BE2C (cell line): ENCODE measurements at regions not wholly inside any gene's neighbourhood (a gene's known extent, or its start where the extent isn't known, plus 50 kb on each side); places are given as distances from the start of the nearest gene placed in this dataset.

Source experiments
- DNase-seq: peaks from one replicate; pipeline ENCODE4 v3.0.0-alpha.2; 2020
- H3K27me3 ChIP-seq: fragments of 250-450 bp; sonication (Bioruptor Pico); 2 replicates; pipeline ENCODE4 v1.5.1; 2020; ENCODE audit warnings: mild to moderate bottlenecking
- H3K36me3 ChIP-seq: fragments of 250-450 bp; sonication (Bioruptor Pico); 2 replicates; pipeline ENCODE4 v1.5.1; 2020; ENCODE audit warnings: mild to moderate bottlenecking
- H3K4me1 ChIP-seq: fragments of 250-450 bp; sonication (Bioruptor Pico); 2 replicates; pipeline ENCODE4 v1.5.1; 2020
- H3K4me3 ChIP-seq: 2 replicates; pipeline ENCODE4 v1.5.1; 2011; ENCODE audit warnings: low read depth, low read length
- H3K9me3 ChIP-seq: fragments of 250-450 bp; sonication (Bioruptor Pico); 2 replicates; pipeline ENCODE4 v1.5.1; 2020
- CTCF ChIP-seq: IDR thresholded peaks from 2 replicates; pipeline ENCODE4 v1.5.1; 2012; ENCODE audit warnings: mild to moderate bottlenecking, low read depth, low read length

- TF ChIP-seq CTCF, result no peak
- H3K4me1 ChIP-seq, result no peaks in the 10 kb centered on the region
- H3K27me3 ChIP-seq, result no peaks in the 10 kb centered on the region
- DNase-seq, result no peak
- no peaks in the 10 kb centered on the region for H3K36me3 ChIP-seq
- H3K4me3 ChIP-seq, result no peak overlapping the region
- no peaks in the 10 kb centered on the region for H3K9me3 ChIP-seq
Observed at GRCh38 chr2:122096761-122097160, 341.3 kb downstream of the TSN start.

GRCh38 chr2:122098306-122098705 is 342.9 kb downstream of the TSN start:
- Histone ChIP-seq H3K27me3 (no peaks in the 10 kb centered on the region), H3K4me3 (no peak overlapping the region), H3K9me3 (no peaks in the 10 kb centered on the region), H3K4me1 (no peaks in the 10 kb centered on the region), H3K36me3 (no peaks in the 10 kb centered on the region)
- TF ChIP-seq CTCF, result no peak
- no peak for DNase-seq

- no peak overlapping the region for H3K4me3 ChIP-seq
- no peaks in the 10 kb centered on the region for H3K27me3 ChIP-seq
- no peaks in the 10 kb centered on the region for H3K4me1 ChIP-seq
- DNase-seq, result no peak
- no peaks in the 10 kb centered on the region for H3K36me3 ChIP-seq
- no peak for TF ChIP-seq CTCF
- no peaks in the 10 kb centered on the region for H3K9me3 ChIP-seq
Observed at GRCh38 chr2:122100346-122100745, 344.9 kb downstream of the TSN start.

- no peak for DNase-seq
- Histone ChIP-seq H3K4me1 (no peaks in the 10 kb centered on the region), H3K9me3 (no peaks in the 10 kb centered on the region), H3K27me3 (no peaks in the 10 kb centered on the region), H3K36me3 (no peaks in the 10 kb centered on the region), H3K4me3 (no peak overlapping the region)
- no peak for TF ChIP-seq CTCF
Observed at GRCh38 chr2:122100756-122101155, 345.3 kb downstream of the TSN start.

DNA sequence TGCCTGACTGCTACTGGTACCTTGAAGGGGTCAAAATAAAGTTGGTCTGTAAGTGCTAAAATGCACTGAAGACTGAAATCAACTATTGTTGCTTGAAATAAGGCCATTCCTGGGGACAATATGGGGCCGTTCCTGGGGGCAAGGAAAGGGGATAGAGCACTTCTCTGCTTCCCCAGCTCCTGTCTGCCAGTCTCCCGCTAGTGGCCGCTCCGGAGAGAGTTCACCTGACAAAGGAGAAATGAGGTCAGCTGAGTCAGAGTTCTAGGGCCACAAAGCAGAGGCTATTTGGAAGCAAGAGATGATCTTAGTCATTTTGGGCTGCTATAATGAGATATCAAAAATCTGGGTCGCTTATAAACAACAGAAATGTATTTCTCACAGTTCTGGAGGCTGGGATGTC is 345.9 kb downstream of the TSN start:
- H3K9me3 ChIP-seq, result no peaks in the 10 kb centered on the region
- H3K27me3 ChIP-seq, result no peaks in the 10 kb centered on the region
- DNase-seq, result no peak
- H3K36me3 ChIP-seq, result no peaks in the 10 kb centered on the region
- TF ChIP-seq CTCF, result no peak
- H3K4me1 ChIP-seq, result no peaks in the 10 kb centered on the region
- H3K4me3 ChIP-seq, result no peak overlapping the region

DNA sequence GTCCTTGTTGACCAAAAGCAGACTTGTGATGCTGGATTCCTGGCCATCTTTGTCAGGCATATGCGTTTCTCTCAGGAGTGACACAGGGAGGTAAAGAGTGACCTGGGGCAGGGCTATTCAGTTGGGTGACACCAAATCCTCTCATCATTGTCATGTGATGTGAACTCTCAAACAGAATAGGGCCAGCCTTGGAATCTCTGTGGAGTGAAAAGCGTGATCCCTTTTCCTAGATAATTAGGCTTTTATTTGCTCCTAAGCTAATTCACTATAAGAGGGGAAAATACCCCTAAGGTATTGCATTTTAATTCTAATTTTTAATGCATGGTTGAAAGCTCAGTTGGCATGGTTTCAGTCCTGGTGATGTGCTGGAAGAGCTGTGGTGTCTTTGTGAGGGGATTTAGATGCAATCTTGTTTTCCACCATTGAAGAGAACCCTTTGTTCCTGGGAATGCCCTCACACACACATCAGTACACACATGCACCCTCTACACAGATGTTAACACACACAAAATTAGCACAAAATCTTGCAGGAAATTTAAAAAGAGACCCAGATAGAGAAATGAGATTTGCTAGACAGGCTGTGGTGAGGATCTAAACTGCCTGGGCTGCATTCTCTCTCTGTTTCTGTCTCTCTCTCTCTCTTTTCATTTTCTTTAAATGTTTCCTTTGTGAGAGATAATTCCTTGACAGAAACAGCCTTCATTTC is 349.9 kb downstream of the TSN start:
- H3K36me3 ChIP-seq, result no peaks in the 10 kb centered on the region
- TF ChIP-seq CTCF, result no peak
- H3K4me3 ChIP-seq, result no peak overlapping the region
- H3K9me3 ChIP-seq, result no peaks in the 10 kb centered on the region
- no peaks in the 10 kb centered on the region for H3K4me1 ChIP-seq
- no peak for DNase-seq
- H3K27me3 ChIP-seq, result no peaks in the 10 kb centered on the region
